ENCODE measurements at regions not wholly inside any gene's neighbourhood (a gene's known extent, or its start where the extent isn't known, plus 50 kb on each side); places are given as distances from the start of the nearest gene placed in this dataset.

GRCh38 chr12:127664901-127665300 lies 602.1 kb upstream of the TMEM132C start:
- no peak for TF ChIP-seq CTCF (IDR thresholded peaks at IDR 0.05; ENCODE audit: insufficient read depth, low read length, poor library complexity, severe bottlenecking)
- Histone ChIP-seq H3K27me3 (replicated peaks; ENCODE audit: control insufficient read depth, insufficient read depth, low read length) (no peaks in the 10 kb centered on the region), H3K4me3 (replicated peaks; ENCODE audit: low read depth, low read length) (no peak overlapping the region), H3K36me3 (ENCODE audit: control insufficient read depth, insufficient read depth, low read length) (no peaks in the 10 kb centered on the region)
- DNase-seq (ENCODE audit: extremely low read depth, insufficient read length) = no peak

- TF ChIP-seq CTCF (IDR thresholded peaks at IDR 0.05; ENCODE audit: insufficient read depth, low read length, poor library complexity, severe bottlenecking) = no peak
- Histone ChIP-seq H3K4me3 (replicated peaks; ENCODE audit: low read depth, low read length) (no peak overlapping the region), H3K36me3 (ENCODE audit: control insufficient read depth, insufficient read depth, low read length) (no peaks in the 10 kb centered on the region), H3K27me3 (replicated peaks; ENCODE audit: control insufficient read depth, insufficient read depth, low read length) (no peaks in the 10 kb centered on the region)
- no peak for DNase-seq (ENCODE audit: extremely low read depth, insufficient read length)
Measured at GRCh38 chr12:127667131-127667685, 599.8 kb upstream of the TMEM132C start.

GRCh38 chr12:127670294-127670693 lies 596.7 kb upstream of the TMEM132C start:
- H3K4me3 ChIP-seq (replicated peaks; ENCODE audit: low read depth, low read length) = no peak overlapping the region
- DNase-seq (ENCODE audit: extremely low read depth, insufficient read length) = no peak
- H3K27me3 ChIP-seq (replicated peaks; ENCODE audit: control insufficient read depth, insufficient read depth, low read length) = no peaks in the 10 kb centered on the region
- no peaks in the 10 kb centered on the region for H3K36me3 ChIP-seq (ENCODE audit: control insufficient read depth, insufficient read depth, low read length)
- no peak for TF ChIP-seq CTCF (IDR thresholded peaks at IDR 0.05; ENCODE audit: insufficient read depth, low read length, poor library complexity, severe bottlenecking)

- DNase-seq (ENCODE audit: extremely low read depth, insufficient read length) = no peak
- H3K36me3 ChIP-seq (ENCODE audit: control insufficient read depth, insufficient read depth, low read length) = no peaks in the 10 kb centered on the region
- no peaks in the 10 kb centered on the region for H3K27me3 ChIP-seq (replicated peaks; ENCODE audit: control insufficient read depth, insufficient read depth, low read length)
- no peak for TF ChIP-seq CTCF (IDR thresholded peaks at IDR 0.05; ENCODE audit: insufficient read depth, low read length, poor library complexity, severe bottlenecking)
- no peak overlapping the region for H3K4me3 ChIP-seq (replicated peaks; ENCODE audit: low read depth, low read length)
Measured at GRCh38 chr12:127670796-127671195, 596.2 kb upstream of the TMEM132C start.

GRCh38 chr12:127675936-127676335 lies 591.0 kb upstream of the TMEM132C start:
- no peak for DNase-seq (ENCODE audit: extremely low read depth, insufficient read length)
- Histone ChIP-seq H3K27me3 (replicated peaks; ENCODE audit: control insufficient read depth, insufficient read depth, low read length) (no peaks in the 10 kb centered on the region), H3K4me3 (replicated peaks; ENCODE audit: low read depth, low read length) (no peak overlapping the region), H3K36me3 (ENCODE audit: control insufficient read depth, insufficient read depth, low read length) (no peaks in the 10 kb centered on the region)
- TF ChIP-seq CTCF (IDR thresholded peaks at IDR 0.05; ENCODE audit: insufficient read depth, low read length, poor library complexity, severe bottlenecking) = no peak

GRCh38 chr12:127677537-127678131 lies 589.3 kb upstream of the TMEM132C start:
- Histone ChIP-seq H3K27me3 (replicated peaks; ENCODE audit: control insufficient read depth, insufficient read depth, low read length) (no peaks in the 10 kb centered on the region), H3K36me3 (ENCODE audit: control insufficient read depth, insufficient read depth, low read length) (no peaks in the 10 kb centered on the region), H3K4me3 (replicated peaks; ENCODE audit: low read depth, low read length) (no peak overlapping the region)
- DNase-seq (ENCODE audit: extremely low read depth, insufficient read length) = peak; percentile 2
- TF ChIP-seq CTCF (IDR thresholded peaks at IDR 0.05; ENCODE audit: insufficient read depth, low read length, poor library complexity, severe bottlenecking) = peak; percentile 62

Measured in GM06990 (cell line).